GM12865 (cell line): ENCODE measurements at regions not wholly inside any gene's neighbourhood (a gene's known extent, or its start where the extent isn't known, plus 50 kb on each side); places are given as distances from the start of the nearest gene placed in this dataset.
"Not testable (repeated sequence)": the region's sequence is repeated elsewhere in the genome, so short reads cannot be mapped to it uniquely, and the experiment has no call there.

Experiments
- DNase-seq: peaks from one replicate; pipeline ENCODE4 v3.0.0; 2010; ENCODE audit warnings: low read depth
- H3K4me3 ChIP-seq: 2 replicates; pipeline ENCODE4 v1.5.1; 2011; ENCODE audit warnings: mild to moderate bottlenecking, low read depth, low read length, control low read depth
- TF ChIP-seq, protein P1 (sequence below): IDR thresholded peaks from 2 replicates; pipeline ENCODE4 v1.5.1; 2011; ENCODE audit warnings: low read length, control low read depth, low read depth, inconsistent platforms; ENCODE audit not compliant: insufficient read depth; ENCODE audit errors: missing control alignments

DNA sequence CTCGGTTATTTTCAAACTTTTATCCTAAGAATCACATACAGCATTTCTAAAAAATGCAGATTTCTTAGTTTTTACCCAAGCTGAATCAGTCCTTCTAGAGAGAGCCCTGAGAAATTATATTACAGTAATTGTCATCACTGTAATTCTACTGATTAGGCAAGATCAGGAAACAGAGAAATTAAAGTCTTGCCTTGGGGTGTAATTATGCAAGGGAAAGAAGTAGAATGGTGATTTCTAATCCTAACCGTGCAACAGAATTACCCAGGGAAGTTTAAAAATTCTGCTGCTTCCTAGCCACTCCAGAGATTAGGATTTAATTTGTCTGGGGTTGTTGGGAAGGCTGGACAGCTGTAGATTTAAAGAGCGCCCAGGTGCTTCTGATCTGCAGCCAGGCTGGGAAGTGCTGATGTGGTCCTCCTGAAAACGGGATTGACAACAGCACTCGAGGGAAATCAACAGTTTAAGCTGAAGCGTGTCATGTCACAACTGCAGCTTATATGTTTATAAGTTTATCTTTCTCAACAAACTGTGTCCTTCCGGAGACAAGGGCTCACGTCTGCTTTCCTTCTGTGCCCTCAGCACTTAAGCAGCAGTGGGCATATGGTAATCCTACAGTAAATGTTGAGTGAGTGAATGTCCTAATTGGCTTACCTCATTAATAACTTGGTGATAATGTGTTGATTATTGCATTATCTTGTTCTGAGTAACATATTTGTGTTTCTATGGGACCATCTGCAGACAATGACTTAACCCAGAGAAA lies 671.9 kb upstream of the SOX11 start:
- TF ChIP-seq, protein P1, sequence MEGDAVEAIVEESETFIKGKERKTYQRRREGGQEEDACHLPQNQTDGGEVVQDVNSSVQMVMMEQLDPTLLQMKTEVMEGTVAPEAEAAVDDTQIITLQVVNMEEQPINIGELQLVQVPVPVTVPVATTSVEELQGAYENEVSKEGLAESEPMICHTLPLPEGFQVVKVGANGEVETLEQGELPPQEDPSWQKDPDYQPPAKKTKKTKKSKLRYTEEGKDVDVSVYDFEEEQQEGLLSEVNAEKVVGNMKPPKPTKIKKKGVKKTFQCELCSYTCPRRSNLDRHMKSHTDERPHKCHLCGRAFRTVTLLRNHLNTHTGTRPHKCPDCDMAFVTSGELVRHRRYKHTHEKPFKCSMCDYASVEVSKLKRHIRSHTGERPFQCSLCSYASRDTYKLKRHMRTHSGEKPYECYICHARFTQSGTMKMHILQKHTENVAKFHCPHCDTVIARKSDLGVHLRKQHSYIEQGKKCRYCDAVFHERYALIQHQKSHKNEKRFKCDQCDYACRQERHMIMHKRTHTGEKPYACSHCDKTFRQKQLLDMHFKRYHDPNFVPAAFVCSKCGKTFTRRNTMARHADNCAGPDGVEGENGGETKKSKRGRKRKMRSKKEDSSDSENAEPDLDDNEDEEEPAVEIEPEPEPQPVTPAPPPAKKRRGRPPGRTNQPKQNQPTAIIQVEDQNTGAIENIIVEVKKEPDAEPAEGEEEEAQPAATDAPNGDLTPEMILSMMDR = no peak

GRCh38 chr2:5021136-5021535 lies 671.0 kb upstream of the SOX11 start:
- DNase-seq = no peak
- TF ChIP-seq, protein P1 = no peak
- H3K4me3 ChIP-seq = no peak overlapping the region

More for the DNA sequence above, 671.9 kb upstream of the SOX11 start:
- H3K4me3 ChIP-seq = no peak overlapping the region
- no peak for DNase-seq

GRCh38 chr2:5022061-5022460 lies 670.1 kb upstream of the SOX11 start:
- TF ChIP-seq, protein P1 = no peak
- no peak overlapping the region for H3K4me3 ChIP-seq
- DNase-seq = no peak

DNA sequence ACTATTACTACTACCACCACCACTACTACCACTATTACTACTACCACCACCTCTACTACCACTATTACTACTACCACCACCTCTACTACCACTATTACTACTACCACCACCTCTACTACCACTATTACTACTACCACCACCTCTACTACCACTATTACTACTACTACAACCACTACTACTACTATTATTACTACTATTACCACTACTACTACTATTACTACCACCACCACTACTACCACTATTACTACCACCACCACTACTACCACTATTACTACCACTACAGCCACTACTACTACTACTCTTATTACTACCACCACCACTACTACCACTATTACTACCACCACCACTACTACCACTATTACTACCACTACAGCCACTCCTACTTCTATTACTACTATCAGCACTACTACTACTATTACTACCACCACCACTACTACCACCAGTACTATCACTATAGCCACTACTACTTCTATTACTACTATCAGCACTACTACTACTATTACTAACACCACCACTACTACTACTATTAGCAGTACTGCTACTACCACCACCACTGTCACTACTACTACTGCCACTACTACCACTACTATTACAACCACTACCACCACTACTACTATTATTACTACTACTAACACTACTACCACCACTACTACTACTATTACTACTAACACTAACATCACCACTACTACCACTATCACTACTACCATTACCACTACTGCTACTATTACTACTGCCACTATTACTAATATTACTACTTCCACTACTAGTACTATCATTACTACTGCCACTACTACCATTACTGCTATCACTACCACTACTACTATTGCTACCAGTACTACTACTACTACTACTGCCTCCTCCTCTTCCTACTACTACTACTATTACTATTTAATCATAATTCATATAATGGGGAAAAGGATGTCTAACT lies 669.2 kb upstream of the SOX11 start:
- DNase-seq = not testable (repeated sequence)

GRCh38 chr2:5026571-5027234 lies 665.5 kb upstream of the SOX11 start:
- no peak overlapping the region for H3K4me3 ChIP-seq
- no peak for DNase-seq
- TF ChIP-seq, protein P1 = no peak

More for the DNA sequence above, 669.2 kb upstream of the SOX11 start:
- H3K4me3 ChIP-seq = not testable (repeated sequence)

DNA sequence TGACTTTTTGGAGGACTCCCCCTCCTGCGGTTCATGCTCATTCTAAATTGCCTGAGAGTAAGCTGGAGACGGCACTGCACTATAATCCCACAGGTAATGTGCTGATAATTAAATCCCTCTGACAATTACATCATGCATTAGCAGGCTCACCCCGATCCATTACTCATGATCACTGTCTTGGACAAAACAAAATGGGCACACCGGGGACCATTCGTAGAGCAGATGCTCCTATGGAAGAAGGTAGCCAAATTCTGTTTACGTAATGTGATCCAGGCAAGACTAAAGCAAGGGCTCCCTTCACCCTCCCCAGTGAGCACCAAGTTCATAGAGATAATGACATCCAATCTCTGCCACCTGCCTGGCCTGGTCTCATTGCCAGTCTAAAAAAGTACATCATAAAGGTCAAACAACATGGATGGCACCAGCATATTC lies 657.1 kb upstream of the SOX11 start:
- TF ChIP-seq, protein P1 = no peak
- no peak for DNase-seq
- H3K4me3 ChIP-seq = no peak overlapping the region

DNA sequence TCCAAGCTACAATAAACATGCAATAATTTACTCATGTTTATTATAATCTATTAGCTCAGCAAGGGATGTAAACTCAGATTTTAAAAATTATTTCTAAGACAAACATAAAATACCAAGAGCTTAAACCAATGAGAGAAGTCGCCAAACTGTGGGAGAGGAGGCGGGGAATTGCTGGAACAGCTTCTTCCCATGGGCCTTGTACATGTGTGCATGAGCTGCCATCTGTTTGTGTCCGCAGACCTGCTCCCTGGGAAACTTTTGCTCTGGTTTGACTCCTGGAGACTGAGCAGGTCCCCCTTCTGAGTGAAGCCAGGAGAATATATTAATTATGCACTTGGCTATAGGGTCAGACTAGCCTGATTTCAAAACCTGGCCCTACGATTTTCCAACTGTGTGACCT lies 655.9 kb upstream of the SOX11 start:
- TF ChIP-seq, protein P1 = no peak
- DNase-seq = no peak
- H3K4me3 ChIP-seq = no peak overlapping the region
